ENCODE measurements at regions not wholly inside any gene's neighbourhood (a gene's known extent, or its start where the extent isn't known, plus 50 kb on each side); places are given as distances from the start of the nearest gene placed in this dataset.

- TF ChIP-seq ZNF407 (CRISPR knock-in tag; IDR thresholded peaks at IDR 0.05; ENCODE audit: not compliant biosample characterization) (no peak), PRDM4 (CRISPR knock-in tag; IDR thresholded peaks at IDR 0.05; ENCODE audit: borderline replicate concordance) (no peak), ZNF343 (CRISPR knock-in tag; IDR thresholded peaks at IDR 0.05) (no peak), RAD21 (CRISPR knock-in tag; IDR thresholded peaks at IDR 0.05) (no peak), EP300 (IDR thresholded peaks at IDR 0.05; ENCODE audit: low read depth in 2 of 2, low read length in 2 of 2) (no peak), EP300 (CRISPR knock-in tag; IDR thresholded peaks at IDR 0.05; ENCODE audit: borderline replicate concordance) (no peak), CHCHD3 (CRISPR knock-in tag; IDR thresholded peaks at IDR 0.05) (no peak), MXD3 (CRISPR knock-in tag; IDR thresholded peaks at IDR 0.05) (no peak), CTCF (CRISPR knock-in tag; IDR thresholded peaks at IDR 0.05) (no peak), MEIS1 (CRISPR knock-in tag; IDR thresholded peaks at IDR 0.05; ENCODE audit: borderline replicate concordance) (no peak), POLR2A (IDR thresholded peaks at IDR 0.05; ENCODE audit: insufficient read depth in 1 of 2, low read depth in 2 of 2, low read length in 2 of 2) (no peak), CHD2 (IDR thresholded peaks at IDR 0.05; ENCODE audit: low read depth, low read length) (no peak), EZH2 (conservative IDR thresholded peaks at IDR 0.05; ENCODE audit: low read depth, low read length) (no peak), ZFP36 (IDR thresholded peaks at IDR 0.05; ENCODE audit: borderline replicate concordance, low read depth, low read length, partially characterized antibody) (no peak)
Measured at GRCh38 chr16:51310159-51310558, 159.1 kb upstream of the SALL1 start.
